HL-60 (cell line): ENCODE measurements at regions not wholly inside any gene's neighbourhood (a gene's known extent, or its start where the extent isn't known, plus 50 kb on each side); places are given as distances from the start of the nearest gene placed in this dataset.

Experiments
- DNase-seq, 2 experiments: peaks; one replicate each; pipeline ENCODE4 v3.0.0-alpha.2; 2010 to 2020; ENCODE audit warnings: low read depth in 1 of 2, low spot score in 1 of 2
- H3K27ac ChIP-seq: fragments of 250-450 bp; sonication (Bioruptor Pico); replicated peaks from 2 replicates; pipeline ENCODE4 v1.5.1; 2020; ENCODE audit warnings: mild to moderate bottlenecking, moderate library complexity
- H3K27me3 ChIP-seq: fragments of 250-450 bp; sonication (Bioruptor Pico); 2 replicates; pipeline ENCODE4 v1.5.1; 2021; ENCODE audit warnings: mild to moderate bottlenecking, moderate library complexity; ENCODE audit not compliant: insufficient read depth, poor library complexity, severe bottlenecking
- H3K4me3 ChIP-seq: replicated peaks from 2 replicates; pipeline ENCODE4 v1.5.1; 2011; ENCODE audit warnings: mild to moderate bottlenecking, control low read depth, low read length; ENCODE audit not compliant: insufficient read depth
- GABPA ChIP-seq: IDR thresholded peaks from 2 replicates; pipeline ENCODE4 v1.6.1; 2012; ENCODE audit warnings: low read depth
- POLR2AphosphoS5 ChIP-seq: IDR thresholded peaks from 2 replicates; pipeline ENCODE4 v1.6.1; 2012; ENCODE audit warnings: low read depth
- SPI1 ChIP-seq: IDR thresholded peaks from 2 replicates; pipeline ENCODE4 v1.6.1; 2012; ENCODE audit warnings: low read depth, mild to moderate bottlenecking, borderline replicate concordance
- TF ChIP-seq, protein P1 (sequence below): IDR thresholded peaks from 2 replicates; pipeline ENCODE4 v1.6.1; 2012; ENCODE audit warnings: low read depth; ENCODE audit not compliant: insufficient replicate concordance
- TF ChIP-seq, protein P2 (sequence below): IDR thresholded peaks from one replicate; pipeline ENCODE4 v1.5.1; 2011; ENCODE audit warnings: low read length, control low read depth, inconsistent platforms; ENCODE audit not compliant: insufficient read depth

DNA sequence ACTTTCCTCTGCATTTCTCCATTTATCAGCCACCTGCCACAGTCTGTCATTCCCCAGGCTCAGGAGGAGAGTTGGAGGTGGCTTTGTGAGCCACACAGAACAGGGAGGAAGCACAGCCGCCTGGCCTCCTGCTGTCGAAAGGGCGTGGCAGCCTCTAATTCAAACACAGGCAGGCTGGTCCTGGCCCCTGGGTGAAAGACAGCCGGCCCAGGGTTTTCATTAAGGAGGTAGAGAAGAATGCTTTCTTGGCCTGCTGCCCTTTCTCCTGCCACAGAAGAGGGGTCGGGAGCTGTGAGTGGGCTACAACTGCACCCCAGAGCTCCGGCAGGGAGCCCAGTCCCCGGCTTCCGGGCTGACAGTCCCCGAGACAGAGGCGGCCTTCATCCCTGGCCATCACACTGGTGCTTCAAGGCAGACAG, 108.6 kb upstream of the FZD10 start:
- H3K27me3 ChIP-seq: no peaks in the 10 kb centered on the region
- no peak for DNase-seq

DNA sequence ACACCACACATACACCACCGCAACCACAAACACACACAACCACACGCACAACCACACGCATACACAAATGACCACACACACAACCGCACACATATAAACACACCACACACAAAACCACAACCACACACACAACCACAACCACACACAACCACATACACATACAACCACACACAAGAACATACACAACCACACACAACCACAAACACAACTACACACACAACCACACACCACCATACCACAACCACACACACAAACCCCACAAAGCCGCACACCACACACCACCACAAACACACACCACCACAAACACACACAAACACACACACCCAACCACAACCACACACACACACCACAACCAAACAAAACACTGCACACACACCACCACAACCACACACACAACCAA, 107.5 kb upstream of the FZD10 start:
- no peaks in the 10 kb centered on the region for H3K27me3 ChIP-seq
- no peak for TF ChIP-seq POLR2AphosphoS5
- TF ChIP-seq GABPA: no peak
- TF ChIP-seq, protein P1, sequence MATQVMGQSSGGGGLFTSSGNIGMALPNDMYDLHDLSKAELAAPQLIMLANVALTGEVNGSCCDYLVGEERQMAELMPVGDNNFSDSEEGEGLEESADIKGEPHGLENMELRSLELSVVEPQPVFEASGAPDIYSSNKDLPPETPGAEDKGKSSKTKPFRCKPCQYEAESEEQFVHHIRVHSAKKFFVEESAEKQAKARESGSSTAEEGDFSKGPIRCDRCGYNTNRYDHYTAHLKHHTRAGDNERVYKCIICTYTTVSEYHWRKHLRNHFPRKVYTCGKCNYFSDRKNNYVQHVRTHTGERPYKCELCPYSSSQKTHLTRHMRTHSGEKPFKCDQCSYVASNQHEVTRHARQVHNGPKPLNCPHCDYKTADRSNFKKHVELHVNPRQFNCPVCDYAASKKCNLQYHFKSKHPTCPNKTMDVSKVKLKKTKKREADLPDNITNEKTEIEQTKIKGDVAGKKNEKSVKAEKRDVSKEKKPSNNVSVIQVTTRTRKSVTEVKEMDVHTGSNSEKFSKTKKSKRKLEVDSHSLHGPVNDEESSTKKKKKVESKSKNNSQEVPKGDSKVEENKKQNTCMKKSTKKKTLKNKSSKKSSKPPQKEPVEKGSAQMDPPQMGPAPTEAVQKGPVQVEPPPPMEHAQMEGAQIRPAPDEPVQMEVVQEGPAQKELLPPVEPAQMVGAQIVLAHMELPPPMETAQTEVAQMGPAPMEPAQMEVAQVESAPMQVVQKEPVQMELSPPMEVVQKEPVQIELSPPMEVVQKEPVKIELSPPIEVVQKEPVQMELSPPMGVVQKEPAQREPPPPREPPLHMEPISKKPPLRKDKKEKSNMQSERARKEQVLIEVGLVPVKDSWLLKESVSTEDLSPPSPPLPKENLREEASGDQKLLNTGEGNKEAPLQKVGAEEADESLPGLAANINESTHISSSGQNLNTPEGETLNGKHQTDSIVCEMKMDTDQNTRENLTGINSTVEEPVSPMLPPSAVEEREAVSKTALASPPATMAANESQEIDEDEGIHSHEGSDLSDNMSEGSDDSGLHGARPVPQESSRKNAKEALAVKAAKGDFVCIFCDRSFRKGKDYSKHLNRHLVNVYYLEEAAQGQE: no peak

More for the DNA sequence above, 108.6 kb upstream of the FZD10 start:
- no peak overlapping the region for H3K4me3 ChIP-seq
- no peak for TF ChIP-seq POLR2AphosphoS5
- no peak for TF ChIP-seq GABPA
- TF ChIP-seq, protein P1: no peak
- TF ChIP-seq, protein P2, sequence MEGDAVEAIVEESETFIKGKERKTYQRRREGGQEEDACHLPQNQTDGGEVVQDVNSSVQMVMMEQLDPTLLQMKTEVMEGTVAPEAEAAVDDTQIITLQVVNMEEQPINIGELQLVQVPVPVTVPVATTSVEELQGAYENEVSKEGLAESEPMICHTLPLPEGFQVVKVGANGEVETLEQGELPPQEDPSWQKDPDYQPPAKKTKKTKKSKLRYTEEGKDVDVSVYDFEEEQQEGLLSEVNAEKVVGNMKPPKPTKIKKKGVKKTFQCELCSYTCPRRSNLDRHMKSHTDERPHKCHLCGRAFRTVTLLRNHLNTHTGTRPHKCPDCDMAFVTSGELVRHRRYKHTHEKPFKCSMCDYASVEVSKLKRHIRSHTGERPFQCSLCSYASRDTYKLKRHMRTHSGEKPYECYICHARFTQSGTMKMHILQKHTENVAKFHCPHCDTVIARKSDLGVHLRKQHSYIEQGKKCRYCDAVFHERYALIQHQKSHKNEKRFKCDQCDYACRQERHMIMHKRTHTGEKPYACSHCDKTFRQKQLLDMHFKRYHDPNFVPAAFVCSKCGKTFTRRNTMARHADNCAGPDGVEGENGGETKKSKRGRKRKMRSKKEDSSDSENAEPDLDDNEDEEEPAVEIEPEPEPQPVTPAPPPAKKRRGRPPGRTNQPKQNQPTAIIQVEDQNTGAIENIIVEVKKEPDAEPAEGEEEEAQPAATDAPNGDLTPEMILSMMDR: no peak
- TF ChIP-seq SPI1: no peak
- no peak overlapping the region for H3K27ac ChIP-seq

DNA sequence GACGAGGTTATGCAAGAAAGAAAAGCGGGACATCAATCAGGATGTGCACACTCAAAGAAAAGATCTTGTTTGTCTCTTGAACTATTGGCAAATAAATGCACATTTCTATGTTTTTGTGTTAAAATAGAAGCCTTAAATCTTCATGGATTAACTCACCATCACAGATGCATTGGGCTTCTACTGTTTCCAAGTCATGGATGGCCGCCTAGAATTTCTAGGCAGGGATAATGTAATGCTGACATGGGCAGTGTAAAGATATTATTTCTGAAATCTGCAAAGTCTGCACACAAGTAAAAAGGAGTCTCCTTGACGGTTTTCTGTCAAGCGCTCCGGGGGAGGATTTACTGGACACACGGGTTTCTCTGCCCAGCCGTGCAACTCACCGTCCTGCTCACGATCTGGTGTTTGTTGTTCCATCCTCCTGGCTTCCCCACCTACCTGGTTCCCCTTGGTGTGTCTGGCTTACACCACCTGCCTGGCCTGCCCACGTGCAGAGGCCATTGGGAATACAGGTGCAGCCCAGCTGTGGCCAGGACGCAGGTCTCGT, 103.3 kb upstream of the FZD10 start:
- DNase-seq: no peak
- TF ChIP-seq POLR2AphosphoS5: no peak
- TF ChIP-seq, protein P2: no peak
- TF ChIP-seq GABPA: no peak
- TF ChIP-seq, protein P1: no peak
- TF ChIP-seq SPI1: no peak
- no peak overlapping the region for H3K4me3 ChIP-seq
- no peak overlapping the region for H3K27ac ChIP-seq
- H3K27me3 ChIP-seq: no peaks in the 10 kb centered on the region

More for the DNA sequence above, 107.5 kb upstream of the FZD10 start:
- Histone ChIP-seq H3K27ac (no peak overlapping the region), H3K4me3 (no peak overlapping the region)
- DNase-seq: no peak
